K562 (cell line): ENCODE measurements at regions not wholly inside any gene's neighbourhood (a gene's known extent, or its start where the extent isn't known, plus 50 kb on each side); places are given as distances from the start of the nearest gene placed in this dataset.

Experiments used
- ATAC-seq: fragments of 200-7000 bp; cut with Tn5 transposase; 3 replicates; pipeline ENCODE4 v1.9.1; 2020; ENCODE audit warnings: moderate library complexity
- BruUV-seq: library from RNA; stranded (reverse); fragments of 400-500 nt; replicated peaks from 2 replicates; lab custom pipeline; 2021; lab: Mats Ljungman, UMichigan
- CTCF ChIA-PET: fragments of 300-600 bp; formaldehyde crosslinking; extraction: SDS; loops from one replicate; lab custom pipeline; 2021; ENCODE audit warnings: low intra/inter-chr PET ratio; lab: Yijun Ruan, JAX
- POLR2A ChIA-PET: fragments of 300-600, 350-650 bp; sonication (Branson Sonifier 250); formaldehyde crosslinking; extraction: SDS; loops from one replicate; lab custom pipeline; 2021; ENCODE audit warnings: antibody characterized with exemption, inconsistent platforms; lab: Yijun Ruan, JAX
- DNase-seq, 4 experiments: peaks; one replicate each; pipeline versions ENCODE4 v3.0.0 to v3.0.0-alpha.2; 2011 to 2018; ENCODE audit warnings: low spot score in 3 of 4, mixed read lengths in 3 of 4; ENCODE audit errors: extremely low read depth in 1 of 4
- FAIRE-seq: peaks from 2 replicates; lab custom pipeline; 2011; peaks lifted over from hg19 to GRCh38; lab: Jason Lieb, UNC
- H2AFZ ChIP-seq: 2 replicates; pipeline ENCODE4 v1.6.0; 2011; ENCODE audit warnings: low read depth, low read length, control low read depth, inconsistent platforms
- H3K27ac ChIP-seq: fragments of 200-600 bp; 3 replicates; pipeline ENCODE4 v1.8.0; 2011; ENCODE audit warnings: low read depth, mild to moderate bottlenecking, control low read depth, inconsistent platforms, low read length, moderate library complexity, mixed read lengths; ENCODE audit errors: extremely low read depth
- H3K27me3 ChIP-seq, 2 experiments: fragments of 300-600 bp in 1 of 2; 2 replicates in 1 of 2; 3 replicates in 1 of 2; pipeline versions ENCODE4 v1.6.0 to v1.8.0; 2011; ENCODE audit warnings: inconsistent platforms in 2 of 2, low read length in 2 of 2, mild to moderate bottlenecking in 1 of 2, mixed read lengths in 1 of 2, moderate library complexity in 1 of 2; ENCODE audit not compliant: control insufficient read depth in 2 of 2, insufficient read depth in 2 of 2
- H3K36me3 ChIP-seq: fragments of 300-600 bp; 3 replicates; pipeline ENCODE4 v1.8.0; 2011; ENCODE audit warnings: mild to moderate bottlenecking, low read length, inconsistent platforms; ENCODE audit not compliant: control insufficient read depth, insufficient read depth
- H3K4me1 ChIP-seq, 2 experiments: fragments of 200-600 bp in 1 of 2; replicated peaks in 1 of 2; 2 replicates in 1 of 2; 3 replicates in 1 of 2; pipeline versions ENCODE4 v1.5.1 to v1.8.0; 2011; ENCODE audit warnings: inconsistent platforms in 2 of 2, low read length in 2 of 2, mild to moderate bottlenecking in 1 of 2, mixed read lengths in 1 of 2, moderate library complexity in 1 of 2; ENCODE audit not compliant: control insufficient read depth in 2 of 2, insufficient read depth in 2 of 2
- H3K4me2 ChIP-seq: 2 replicates; pipeline ENCODE4 v1.6.1; 2011; ENCODE audit warnings: low read length, control low read depth, inconsistent platforms, mixed read lengths; ENCODE audit not compliant: insufficient read depth
- H3K4me3 ChIP-seq: fragments of 200-600 bp; sonication (generic), shearing (Covaris generic); 2 replicates; pipeline ENCODE4 v1.5.1; 2016; ENCODE audit warnings: control low read depth, inconsistent platforms
- H3K79me2 ChIP-seq: fragments of 200-600 bp; 3 replicates; pipeline ENCODE4 v1.8.0; 2011; ENCODE audit warnings: low read length, inconsistent platforms; ENCODE audit not compliant: control insufficient read depth, insufficient read depth
- H3K9ac ChIP-seq, 2 experiments: 2 replicates each; pipeline versions ENCODE4 v1.6.0 to v1.6.1; 2011; ENCODE audit warnings: low read depth in 2 of 2, low read length in 2 of 2, control low read depth in 1 of 2, inconsistent platforms in 1 of 2, mild to moderate bottlenecking in 1 of 2, mixed read lengths in 1 of 2; ENCODE audit not compliant: insufficient read depth in 1 of 2
- H3K9me1 ChIP-seq: one replicate; pipeline ENCODE4 v1.6.0; 2011; ENCODE audit warnings: inconsistent platforms, mild to moderate bottlenecking, low read length, moderate library complexity; ENCODE audit not compliant: control insufficient read depth, insufficient read depth
- H3K9me3 ChIP-seq: replicated peaks from 2 replicates; pipeline ENCODE4 v1.5.1; 2011; ENCODE audit warnings: low read depth, low read length, inconsistent platforms; ENCODE audit not compliant: control insufficient read depth, insufficient read depth
- H4K20me1 ChIP-seq: replicated peaks from 2 replicates; pipeline ENCODE4 v1.6.1; 2011; ENCODE audit warnings: low read length, inconsistent platforms, mixed read lengths; ENCODE audit not compliant: control insufficient read depth, insufficient read depth
- ARID3A ChIP-seq: IDR thresholded peaks from 2 replicates; pipeline ENCODE4 v1.6.1; 2012; ENCODE audit warnings: low read depth, low read length, improper control_type of control experiment, borderline replicate concordance
- ATF3 ChIP-seq, 2 experiments: fragments of 450-650 bp in 1 of 2; sonication (generic) in 1 of 2; formaldehyde crosslinking in 1 of 2; IDR thresholded peaks in 1 of 2; conservative IDR thresholded peaks in 1 of 2; 2 replicates each; pipeline versions ENCODE4 v1.6.1 to v1.8.1; 2016 to 2023; ENCODE audit warnings: mild to moderate bottlenecking in 2 of 2, moderate library complexity in 2 of 2, inconsistent platforms in 1 of 2, missing genetic modification reagents in 1 of 2
- CREB3L1 ChIP-seq: fragments of 450-650 bp; IDR thresholded peaks from 2 replicates; pipeline ENCODE4 v1.6.1; 2014; ENCODE audit warnings: low read depth, mild to moderate bottlenecking, moderate library complexity, borderline replicate concordance
- DNMT1 ChIP-seq: fragments of 450-650 bp; IDR thresholded peaks from 2 replicates; pipeline ENCODE4 v1.6.1; 2016; ENCODE audit warnings: antibody characterized with exemption, mild to moderate bottlenecking
- HMBOX1 ChIP-seq: sonication (generic); IDR thresholded peaks from 2 replicates; pipeline ENCODE4 v1.6.1; 2016
- KLF13 ChIP-seq: fragments of 450-650 bp; IDR thresholded peaks from 2 replicates; pipeline ENCODE4 v1.6.1; 2016; ENCODE audit warnings: missing genetic modification characterization, low read depth, mild to moderate bottlenecking, missing compliant biosample characterization, moderate library complexity, borderline replicate concordance
- NR1H2 ChIP-seq: sonication (generic); formaldehyde crosslinking; IDR thresholded peaks from 2 replicates; pipeline ENCODE4 v1.4.0; 2020; ENCODE audit warnings: mild to moderate bottlenecking, missing genetic modification reagents
- TRIM28 ChIP-seq: fragments of 450-650 bp; IDR thresholded peaks from 2 replicates; pipeline ENCODE4 v1.6.1; 2017
- ZNF316 ChIP-seq: fragments of 450-650 bp; IDR thresholded peaks from 2 replicates; pipeline ENCODE4 v1.6.1; 2016
- ZNF76 ChIP-seq: fragments of 250-450 bp; sonication (Bioruptor Pico); IDR thresholded peaks from 2 replicates; pipeline ENCODE4 v1.4.0; 2020; ENCODE audit warnings: mild to moderate bottlenecking, moderate library complexity, borderline replicate concordance
- WGBS: fragments of 100-300 bp; shearing (Covaris generic); methylation state at CpG from one replicate; pipeline ENCODE4 v1.1.6; 2016; ENCODE audit warnings: low coverage, mixed read lengths; ENCODE audit not compliant: insufficient coverage; ENCODE audit errors: missing lambda C conversion rate; 5-methylcytosine and 5-hydroxymethylcytosine counted together
- in situ Hi-C: fragments of 300-500 bp; cut with MboI; formaldehyde crosslinking; loops from 4 replicates; pipeline ENCODE4 v1.15.0; 2018; ENCODE audit warnings: inconsistent platforms, mixed read lengths
- intact Hi-C: fragments of 100-400 bp; cut with micrococcal nuclease; formaldehyde crosslinking; loops from 2 replicates; pipeline ENCODE4 v1.14.2; 2022

GRCh38 chr3:31472479-31473390 lies 60.0 kb upstream of the STT3B start (continued):
- TF ChIP-seq ZNF316 = peak; percentile 75
- no peak for TF ChIP-seq TRIM28
- TF ChIP-seq ARID3A = 0 out of 2 replicates have a peak, but pooled peaks have one; percentile 15

GRCh38 chr3:31476209-31476608 lies 56.5 kb upstream of the STT3B start:
- Histone ChIP-seq H3K4me2 (no peak overlapping the region), H3K4me1 (peaks cover 0 to 3% of the 10 kb centered on the region in 2 experiments; a peak in 2 of 5 replicates), H3K9me3 (peaks cover 4% of the 10 kb centered on the region; the same call in 1 of the 2 replicates), H2AFZ (peak overlapping the region; percentile 21; the same call in 1 of the 2 replicates), H3K9me1 (no peaks in the 10 kb centered on the region), H3K79me2 (no peaks in the 10 kb centered on the region), H3K9ac (no peak overlapping the region), H3K4me3 (no peak overlapping the region), H3K36me3 (no peaks in the 10 kb centered on the region), H4K20me1 (no peaks in the 10 kb centered on the region), H3K27ac (no peak overlapping the region), H3K27me3 (no peaks in the 10 kb centered on the region)
- in situ Hi-C loops (no loop called here), intact Hi-C loops (no loop called here)
- no TSS peak for BruUV-seq
- POLR2A ChIA-PET = interaction anchor here (0.6 kb wide), 1 partner anchor 1963 kb away, joined by 3 read pairs; no protein-coding TSS in a partner anchor
- WGBS = 24% methylated on average over 4 of the region's 4 CpGs
- peak; percentile 54 for ATAC-seq
- no peak for FAIRE-seq
- CTCF ChIA-PET = no interaction called here
- no peak for DNase-seq
- TF ChIP-seq ATF3 (IDR thresholded peaks at IDR 0.05) = peak; percentile 58; the same call in 1 of the 2 replicates
- TF ChIP-seq ATF3 (CRISPR knock-in tag; conservative IDR thresholded peaks at IDR 0.05) = no peak
- no peak for TF ChIP-seq DNMT1
- TF ChIP-seq ZNF76 = no peak
- TF ChIP-seq NR1H2 = no peak
- TF ChIP-seq CREB3L1 = no peak
- no peak for TF ChIP-seq KLF13 (tag)
- peak; percentile 31; the same call in 1 of the 2 replicates for TF ChIP-seq HMBOX1
